ENCODE measurements at regions not wholly inside any gene's neighbourhood (a gene's known extent, or its start where the extent isn't known, plus 50 kb on each side); places are given as distances from the start of the nearest gene placed in this dataset.

GRCh38 chr4:136909626-136910025, 622.7 kb downstream of the PCDH18 start:
- TF ChIP-seq NFIC (IDR thresholded peaks at IDR 0.05) (no peak), TAF1 (IDR thresholded peaks at IDR 0.05; ENCODE audit: low read depth) (no peak), MAX (IDR thresholded peaks at IDR 0.05) (no peak), YY1 (IDR thresholded peaks at IDR 0.05; ENCODE audit: low read depth) (no peak), EP300 (IDR thresholded peaks at IDR 0.05; ENCODE audit: borderline replicate concordance) (no peak), REST (IDR thresholded peaks at IDR 0.05; ENCODE audit: low read depth) (no peak), RAD21 (IDR thresholded peaks at IDR 0.05; ENCODE audit: low read depth) (no peak), FOXM1 (IDR thresholded peaks at IDR 0.05; ENCODE audit: borderline replicate concordance, low read depth) (no peak), TCF12 (IDR thresholded peaks at IDR 0.05; ENCODE audit: low read depth) (no peak), USF1 (IDR thresholded peaks at IDR 0.05) (no peak)

Measured in Ishikawa (cell line).